Adrenal gland (tissue), 9 donors: ENCODE measurements at regions not wholly inside any gene's neighbourhood (a gene's known extent, or its start where the extent isn't known, plus 50 kb on each side); places are given as distances from the start of the nearest gene placed in this dataset.

Experiments
- DNase-seq, 7 donors: peaks; one replicate each; pipeline ENCODE4 v3.0.0-alpha.2; 2019 to 2020
- H3K27ac ChIP-seq, 5 donors: fragments of 200-600 bp; sonication (generic) in 4 of 5; 1 replicate in 3 of 5; 2 replicates in 2 of 5; pipeline versions ENCODE4 v1.5.1 to v1.8.0; 2016 to 2020; ENCODE audit warnings: mild to moderate bottlenecking in 1 of 5
- H3K27me3 ChIP-seq: fragments of 200-600 bp; 2 replicates; pipeline ENCODE4 v1.8.0; 2021
- H3K36me3 ChIP-seq, 2 donors: fragments of 200-600 bp; replicated peaks in 1 of 2; 1 replicate in 1 of 2; 2 replicates in 1 of 2; pipeline versions ENCODE4 v1.5.1 to v1.8.0; 2018 to 2022
- H3K4me1 ChIP-seq, 2 donors: fragments of 200-600 bp; replicated peaks in 1 of 2; 1 replicate in 1 of 2; 2 replicates in 1 of 2; pipeline versions ENCODE4 v1.5.1 to v1.8.0; 2018 to 2021
- H3K4me3 ChIP-seq, 4 donors: fragments of 200-600 bp; sonication (generic) in 3 of 4; one replicate each; pipeline ENCODE4 v1.5.1; 2016 to 2018
- H3K9me3 ChIP-seq, 3 donors: fragments of 200-600 bp; sonication (generic) in 1 of 3; replicated peaks in 1 of 3; 1 replicate in 2 of 3; 2 replicates in 1 of 3; pipeline versions ENCODE4 v1.5.1 to v1.8.0; 2016 to 2021
- CTCF ChIP-seq, 6 experiments: fragments of 450-650 bp in 4 of 6; fragments of 200-600 bp in 2 of 6; sonication (generic) in 1 of 6; IDR thresholded peaks; 1 replicate in 5 of 6; 2 replicates in 1 of 6; pipeline versions ENCODE4 v1.5.1 to v1.8.0; 2016 to 2021; ENCODE audit warnings: antibody characterized with exemption in 6 of 6, mild to moderate bottlenecking in 2 of 6, moderate library complexity in 1 of 6
- POLR2A ChIP-seq, 2 donors: fragments of 450-650 bp; IDR thresholded peaks; one replicate each; pipeline ENCODE4 v1.6.1; 2017; ENCODE audit warnings: antibody characterized with exemption in 2 of 2, mild to moderate bottlenecking in 2 of 2, moderate library complexity in 1 of 2
- WGBS, 4 donors: extraction: QIAGEN DNeasy Blood & Tissue Kit in 2 of 4; methylation state at CpG; one replicate each; pipeline versions ENCODE4 v1.1.5 to v1.1.7; 2013 to 2017; 5-methylcytosine and 5-hydroxymethylcytosine counted together
- intact Hi-C, 2 donors: fragments of 100-400 bp; cut with DNase I; formaldehyde crosslinking; loops; one replicate each; pipeline versions ENCODE4 v1.14.1 to v1.15.0; 2022 to 2023
- donor health status: healthy with polysubstance abuse.
- donor health status: Bipolar disorder and iron deficiency.
- donor health status: DM: yes; HTN: yes; CAD: no.
- donor health status: DM: no; HTN: no; CAD: no.
- donor health status: DM: no; HTN: no; CAD: no.

GRCh38 chr2:212904646-212905045, 246.8 kb downstream of the IKZF2 start:
- Histone ChIP-seq H3K4me1 (no peaks in the 10 kb centered on the region), H3K9me3 (no peaks in the 10 kb centered on the region), H3K27ac (no peak overlapping the region), H3K36me3 (no peaks in the 10 kb centered on the region), H3K27me3 (no peaks in the 10 kb centered on the region), H3K4me3 (no peak overlapping the region)
- TF ChIP-seq POLR2A (IDR thresholded peaks at IDR 0.05) (no peak), CTCF (IDR thresholded peaks at IDR 0.05) (no peak)
- no peak for DNase-seq
- intact Hi-C loops: no loop called here
- 72 to 92% (median 87%) methylated on average over 2 of the region's 2 CpGs for WGBS, 4 donors

GRCh38 chr2:212903413-212903812, 248.0 kb downstream of the IKZF2 start:
- Histone ChIP-seq H3K36me3 (no peaks in the 10 kb centered on the region), H3K27ac (no peak overlapping the region), H3K9me3 (no peaks in the 10 kb centered on the region), H3K4me3 (no peak overlapping the region), H3K4me1 (no peaks in the 10 kb centered on the region), H3K27me3 (no peaks in the 10 kb centered on the region)
- no peak for TF ChIP-seq POLR2A (IDR thresholded peaks at IDR 0.05)
- intact Hi-C loops: no loop called here
- no peak for DNase-seq

GRCh38 chr2:212902421-212902820, 249.0 kb downstream of the IKZF2 start:
- WGBS, 4 donors: 79 to 91% (median 82%) methylated on average over 3 of the region's 3 CpGs
- Histone ChIP-seq H3K4me3 (no peak overlapping the region), H3K27me3 (no peaks in the 10 kb centered on the region), H3K27ac (no peak overlapping the region), H3K4me1 (no peaks in the 10 kb centered on the region), H3K36me3 (no peaks in the 10 kb centered on the region), H3K9me3 (no peaks in the 10 kb centered on the region)
- no peak for DNase-seq
- TF ChIP-seq CTCF (IDR thresholded peaks at IDR 0.05): no peak
- no peak for TF ChIP-seq POLR2A (IDR thresholded peaks at IDR 0.05)
- intact Hi-C loops: no loop called here

GRCh38 chr2:212901604-212902275, 249.7 kb downstream of the IKZF2 start:
- intact Hi-C loops: no loop called here
- DNase-seq: no peak
- TF ChIP-seq CTCF (IDR thresholded peaks at IDR 0.05): no peak
- no peak for TF ChIP-seq POLR2A (IDR thresholded peaks at IDR 0.05)
- H3K36me3 ChIP-seq: no peaks in the 10 kb centered on the region
- H3K4me1 ChIP-seq: no peaks in the 10 kb centered on the region
- no peak overlapping the region for H3K27ac ChIP-seq
- no peaks in the 10 kb centered on the region for H3K27me3 ChIP-seq
- WGBS, 4 donors: 72 to 80% (median 74%) methylated on average over 3 of the region's 3 CpGs
- no peaks in the 10 kb centered on the region for H3K9me3 ChIP-seq
- H3K4me3 ChIP-seq: no peak overlapping the region

GRCh38 chr2:212900715-212901114, 250.7 kb downstream of the IKZF2 start:
- Histone ChIP-seq H3K27me3 (no peaks in the 10 kb centered on the region), H3K36me3 (no peaks in the 10 kb centered on the region), H3K9me3 (no peaks in the 10 kb centered on the region), H3K4me1 (no peaks in the 10 kb centered on the region), H3K27ac (no peak overlapping the region), H3K4me3 (no peak overlapping the region)
- TF ChIP-seq POLR2A (IDR thresholded peaks at IDR 0.05): no peak
- TF ChIP-seq CTCF (IDR thresholded peaks at IDR 0.05): no peak
- WGBS, 4 donors: 72 to 88% (median 80%) methylated on average over 1 of the region's 1 CpG
- DNase-seq: no peak
- intact Hi-C loops: no loop called here
